ENCODE measurements at regions not wholly inside any gene's neighbourhood (a gene's known extent, or its start where the extent isn't known, plus 50 kb on each side); places are given as distances from the start of the nearest gene placed in this dataset.

GRCh38 chr10:130900441-130901160 lies 410.9 kb downstream of the TCERG1L start:
- Histone ChIP-seq H3K4me1 (ENCODE audit: insufficient read depth) (no peaks in the 10 kb centered on the region), H3F3A (replicated peaks; ENCODE audit: low read depth) (no peaks in the 10 kb centered on the region), H3K27ac (ENCODE audit: low read depth) (no peak overlapping the region), H3K4me2 (no peak overlapping the region), H3K9me2 (ENCODE audit: insufficient read depth) (no peaks in the 10 kb centered on the region), H3K4me3 (no peak overlapping the region), H3K27me3 (ENCODE audit: insufficient read depth) (no peaks in the 10 kb centered on the region), H2AFZ (no peak overlapping the region), H4K20me1 (replicated peaks; ENCODE audit: insufficient read depth) (no peaks in the 10 kb centered on the region), H3K79me2 (replicated peaks; ENCODE audit: insufficient read depth) (no peaks in the 10 kb centered on the region), H3K36me3 (ENCODE audit: insufficient read depth) (no peaks in the 10 kb centered on the region; the same call in 1 of the 2 replicates)
- H3K9me3 Mint-ChIP-seq: peaks cover 74% of the 10 kb centered on the region
- peaks cover 12% of the 10 kb centered on the region; the same call in 2 of the 3 replicates for H3K36me3 Mint-ChIP-seq (ENCODE audit: low read depth)
- no peak for TF ChIP-seq NANOG (IDR thresholded peaks at IDR 0.05; ENCODE audit: borderline replicate concordance)
- TF ChIP-seq EZH2 (IDR thresholded peaks at IDR 0.05; ENCODE audit: low read depth, unreplicated experiment): no peak
- TF ChIP-seq JUNB (IDR thresholded peaks at IDR 0.05; ENCODE audit: unreplicated experiment): no peak
- no peak for TF ChIP-seq ETS1 (IDR thresholded peaks at IDR 0.05)
- TF ChIP-seq ZNF114 (CRISPR knock-in tag; IDR thresholded peaks at IDR 0.05): no peak
- TF ChIP-seq CREB1 (CRISPR knock-in tag; IDR thresholded peaks at IDR 0.05; ENCODE audit: low read depth): no peak
- no peak for TF ChIP-seq POLR2AphosphoS5 (IDR thresholded peaks at IDR 0.05; ENCODE audit: low read depth)
- no peak overlapping the region for H3K4me3 Mint-ChIP-seq
- ATAC-seq: no peak
- H3K4me1 Mint-ChIP-seq: peaks cover 2% of the 10 kb centered on the region; the same call in 1 of the 3 replicates
- no peak overlapping the region for H3K27ac Mint-ChIP-seq
- H3K27me3 Mint-ChIP-seq (ENCODE audit: insufficient read depth, low read depth, poor library complexity): peaks cover 4% of the 10 kb centered on the region
- no peak for DNase-seq (ENCODE audit: low spot score)

- Histone ChIP-seq H3K4me3 (no peak overlapping the region), H3K27ac (ENCODE audit: low read depth) (no peak overlapping the region), H3K36me3 (ENCODE audit: insufficient read depth) (no peaks in the 10 kb centered on the region; the same call in 1 of the 2 replicates), H3K4me2 (no peak overlapping the region), H3K27me3 (ENCODE audit: insufficient read depth) (no peaks in the 10 kb centered on the region), H3K9me2 (ENCODE audit: insufficient read depth) (no peaks in the 10 kb centered on the region), H2AFZ (no peak overlapping the region), H3K4me1 (ENCODE audit: insufficient read depth) (no peaks in the 10 kb centered on the region), H3K79me2 (replicated peaks; ENCODE audit: insufficient read depth) (no peaks in the 10 kb centered on the region), H3F3A (replicated peaks; ENCODE audit: low read depth) (no peaks in the 10 kb centered on the region), H4K20me1 (replicated peaks; ENCODE audit: insufficient read depth) (no peaks in the 10 kb centered on the region)
- peaks cover 4% of the 10 kb centered on the region for H3K27me3 Mint-ChIP-seq (ENCODE audit: insufficient read depth, low read depth, poor library complexity)
- H3K27ac Mint-ChIP-seq: no peak overlapping the region
- DNase-seq (ENCODE audit: low spot score): peak; percentile 34
- peaks cover 78% of the 10 kb centered on the region for H3K9me3 Mint-ChIP-seq
- peaks cover 12% of the 10 kb centered on the region; the same call in 2 of the 3 replicates for H3K36me3 Mint-ChIP-seq (ENCODE audit: low read depth)
- H3K4me3 Mint-ChIP-seq: no peak overlapping the region
- H3K4me1 Mint-ChIP-seq: peaks cover 2% of the 10 kb centered on the region; the same call in 1 of the 3 replicates
- ATAC-seq: peak; percentile 68
- TF ChIP-seq CTCF (conservative IDR thresholded peaks at IDR 0.05; ENCODE audit: low read depth in 2 of 2) (peak in 1 of 2 experiments; percentile 36; a peak in 2 of 4 replicates), ZNF462 (CRISPR knock-in tag; IDR thresholded peaks at IDR 0.05) (no peak)
These were observed 410.0 kb downstream of the TCERG1L start for GRCh38 chr10:130901311-130902165.

Data from GM23338 (cell line).